ENCODE measurements at regions not wholly inside any gene's neighbourhood (a gene's known extent, or its start where the extent isn't known, plus 50 kb on each side); places are given as distances from the start of the nearest gene placed in this dataset.

- Mint-ChIP-seq H3K27ac (no peak overlapping the region), H3K4me3 (no peak overlapping the region), H3K27me3 (peaks cover 0 to 2% of the 10 kb centered on the region in 2 donors), H3K4me1 (no peaks in the 10 kb centered on the region), H3K36me3 (no peaks in the 10 kb centered on the region), H3K9me3 (no peaks in the 10 kb centered on the region)
- no peak for ATAC-seq (replicated peaks)
- no peak for DNase-seq
Measured at GRCh38 chr9:1296331-1296730, 246.2 kb downstream of the DMRT2 start.

GRCh38 chr9:1298046-1298445, 247.9 kb downstream of the DMRT2 start:
- Mint-ChIP-seq H3K27me3 (no peaks in the 10 kb centered on the region), H3K4me3 (no peak overlapping the region), H3K27ac (no peak overlapping the region), H3K36me3 (no peaks in the 10 kb centered on the region), H3K4me1 (no peaks in the 10 kb centered on the region), H3K9me3 (no peaks in the 10 kb centered on the region)
- ATAC-seq (replicated peaks) = no peak
- no peak for DNase-seq

GRCh38 chr9:1300941-1301340, 250.8 kb downstream of the DMRT2 start:
- ATAC-seq (replicated peaks) (no peak), DNase-seq (no peak)
- H3K9me3 Mint-ChIP-seq = peaks cover 0 to 1% of the 10 kb centered on the region in 2 donors
- no peaks in the 10 kb centered on the region for H3K36me3 Mint-ChIP-seq
- H3K4me3 Mint-ChIP-seq = no peak overlapping the region
- H3K27me3 Mint-ChIP-seq = no peaks in the 10 kb centered on the region
- no peak overlapping the region for H3K27ac Mint-ChIP-seq
- no peaks in the 10 kb centered on the region for H3K4me1 Mint-ChIP-seq

GRCh38 chr9:1303932-1304331, 253.8 kb downstream of the DMRT2 start:
- no peaks in the 10 kb centered on the region for H3K4me1 Mint-ChIP-seq
- no peak overlapping the region for H3K27ac Mint-ChIP-seq
- H3K9me3 Mint-ChIP-seq = peaks cover 0 to 1% of the 10 kb centered on the region in 2 donors
- no peak overlapping the region for H3K4me3 Mint-ChIP-seq
- DNase-seq = no peak
- H3K27me3 Mint-ChIP-seq = no peaks in the 10 kb centered on the region
- H3K36me3 Mint-ChIP-seq = no peaks in the 10 kb centered on the region
- no peak for ATAC-seq (replicated peaks)

GRCh38 chr9:1311462-1312042, 261.4 kb downstream of the DMRT2 start:
- no peak overlapping the region for H3K4me3 Mint-ChIP-seq
- DNase-seq (no peak), ATAC-seq (replicated peaks) (no peak)
- H3K27ac Mint-ChIP-seq = no peak overlapping the region
- H3K27me3 Mint-ChIP-seq = no peaks in the 10 kb centered on the region
- peaks cover 6 to 7% of the 10 kb centered on the region in 2 donors for H3K9me3 Mint-ChIP-seq
- no peaks in the 10 kb centered on the region for H3K4me1 Mint-ChIP-seq
- H3K36me3 Mint-ChIP-seq = no peaks in the 10 kb centered on the region

GRCh38 chr9:1319436-1319835, 269.3 kb downstream of the DMRT2 start:
- H3K4me3 Mint-ChIP-seq = no peak overlapping the region
- no peak for DNase-seq
- H3K9me3 Mint-ChIP-seq = peaks cover 8 to 9% of the 10 kb centered on the region in 2 donors
- H3K4me1 Mint-ChIP-seq = no peaks in the 10 kb centered on the region
- ATAC-seq (replicated peaks) = no peak
- H3K36me3 Mint-ChIP-seq = no peaks in the 10 kb centered on the region
- H3K27ac Mint-ChIP-seq = no peak overlapping the region
- peaks cover 0 to 5% of the 10 kb centered on the region in 2 donors for H3K27me3 Mint-ChIP-seq

GRCh38 chr9:1320051-1320557, 269.9 kb downstream of the DMRT2 start:
- no peaks in the 10 kb centered on the region for H3K4me1 Mint-ChIP-seq
- no peak for ATAC-seq (replicated peaks)
- DNase-seq = no peak

GRCh38 chr9:1320607-1321195, 270.5 kb downstream of the DMRT2 start:
- H3K36me3 Mint-ChIP-seq = no peaks in the 10 kb centered on the region
- H3K4me3 Mint-ChIP-seq = no peak overlapping the region
- H3K27ac Mint-ChIP-seq = no peak overlapping the region
- DNase-seq = no peak
- ATAC-seq (replicated peaks) = no peak
- H3K4me1 Mint-ChIP-seq = no peaks in the 10 kb centered on the region
- H3K27me3 Mint-ChIP-seq = peaks cover 0 to 5% of the 10 kb centered on the region in 2 donors
- peaks cover 8 to 9% of the 10 kb centered on the region in 2 donors for H3K9me3 Mint-ChIP-seq

More at GRCh38 chr9:1320051-1320557, 269.9 kb downstream of the DMRT2 start:
- Mint-ChIP-seq H3K27me3 (peaks cover 0 to 5% of the 10 kb centered on the region in 2 donors), H3K36me3 (no peaks in the 10 kb centered on the region), H3K9me3 (peaks cover 8 to 9% of the 10 kb centered on the region in 2 donors), H3K4me3 (no peak overlapping the region), H3K27ac (no peak overlapping the region)

GRCh38 chr9:1327467-1327866, 277.3 kb downstream of the DMRT2 start:
- H3K4me1 Mint-ChIP-seq = no peaks in the 10 kb centered on the region
- no peaks in the 10 kb centered on the region for H3K9me3 Mint-ChIP-seq
- no peak overlapping the region for H3K27ac Mint-ChIP-seq
- ATAC-seq (replicated peaks) = no peak
- DNase-seq = no peak
- H3K36me3 Mint-ChIP-seq = no peaks in the 10 kb centered on the region
- H3K27me3 Mint-ChIP-seq = peaks cover 0 to 5% of the 10 kb centered on the region in 2 donors
- H3K4me3 Mint-ChIP-seq = no peak overlapping the region

GRCh38 chr9:1328341-1328740, 278.2 kb downstream of the DMRT2 start:
- no peaks in the 10 kb centered on the region for H3K4me1 Mint-ChIP-seq
- no peak for DNase-seq
- peaks cover 0 to 5% of the 10 kb centered on the region in 2 donors for H3K27me3 Mint-ChIP-seq
- no peaks in the 10 kb centered on the region for H3K9me3 Mint-ChIP-seq
- no peak overlapping the region for H3K27ac Mint-ChIP-seq
- ATAC-seq (replicated peaks) = no peak
- no peaks in the 10 kb centered on the region for H3K36me3 Mint-ChIP-seq
- no peak overlapping the region for H3K4me3 Mint-ChIP-seq

- Mint-ChIP-seq H3K36me3 (no peaks in the 10 kb centered on the region), H3K27ac (no peak overlapping the region), H3K4me3 (no peak overlapping the region), H3K27me3 (no peaks in the 10 kb centered on the region), H3K9me3 (no peaks in the 10 kb centered on the region), H3K4me1 (no peaks in the 10 kb centered on the region)
- DNase-seq = no peak
- ATAC-seq (replicated peaks) = no peak
Measured at GRCh38 chr9:1331546-1332038, 281.4 kb downstream of the DMRT2 start.

GRCh38 chr9:1332156-1332555, 282.0 kb downstream of the DMRT2 start:
- Mint-ChIP-seq H3K9me3 (no peaks in the 10 kb centered on the region), H3K4me3 (no peak overlapping the region)
- DNase-seq = no peak

GRCh38 chr9:1335174-1335573, 285.0 kb downstream of the DMRT2 start:
- Mint-ChIP-seq H3K9me3 (peaks cover 0 to 5% of the 10 kb centered on the region in 2 donors), H3K4me3 (no peak overlapping the region), H3K27ac (no peak overlapping the region), H3K36me3 (no peaks in the 10 kb centered on the region), H3K4me1 (no peaks in the 10 kb centered on the region), H3K27me3 (no peaks in the 10 kb centered on the region)
- ATAC-seq (replicated peaks) (no peak), DNase-seq (no peak)

More at GRCh38 chr9:1332156-1332555, 282.0 kb downstream of the DMRT2 start:
- no peak overlapping the region for H3K27ac Mint-ChIP-seq
- H3K4me1 Mint-ChIP-seq = no peaks in the 10 kb centered on the region
- no peaks in the 10 kb centered on the region for H3K27me3 Mint-ChIP-seq
- H3K36me3 Mint-ChIP-seq = no peaks in the 10 kb centered on the region
- no peak for ATAC-seq (replicated peaks)

GRCh38 chr9:1337169-1337568, 287.0 kb downstream of the DMRT2 start:
- Mint-ChIP-seq H3K9me3 (peaks cover 0 to 5% of the 10 kb centered on the region in 2 donors), H3K27ac (no peak overlapping the region), H3K36me3 (no peaks in the 10 kb centered on the region), H3K4me1 (no peaks in the 10 kb centered on the region), H3K4me3 (no peak overlapping the region), H3K27me3 (no peaks in the 10 kb centered on the region)
- DNase-seq = no peak
- no peak for ATAC-seq (replicated peaks)

- H3K36me3 Mint-ChIP-seq = no peaks in the 10 kb centered on the region
- peaks cover 9 to 14% of the 10 kb centered on the region in 2 donors for H3K9me3 Mint-ChIP-seq
- H3K4me3 Mint-ChIP-seq = no peak overlapping the region
- DNase-seq (no peak), ATAC-seq (replicated peaks) (no peak)
- H3K27me3 Mint-ChIP-seq = no peaks in the 10 kb centered on the region
- H3K4me1 Mint-ChIP-seq = no peaks in the 10 kb centered on the region
- H3K27ac Mint-ChIP-seq = no peak overlapping the region
Measured at GRCh38 chr9:1340390-1340789, 290.2 kb downstream of the DMRT2 start.
